ENCODE measurements at regions not wholly inside any gene's neighbourhood (a gene's known extent, or its start where the extent isn't known, plus 50 kb on each side); places are given as distances from the start of the nearest gene placed in this dataset.

GRCh38 chr6:21409231-21409630 is 184.3 kb upstream of the SOX4 start:
- no peak for TF ChIP-seq POLR2AphosphoS5 (IDR thresholded peaks at IDR 0.05; ENCODE audit: low read depth)
- TF ChIP-seq CTCF (IDR thresholded peaks at IDR 0.05; ENCODE audit: insufficient read depth, low read length), result no peak

All from HL-60 (cell line).